Calu3 (cell line): ENCODE measurements at regions not wholly inside any gene's neighbourhood (a gene's known extent, or its start where the extent isn't known, plus 50 kb on each side); places are given as distances from the start of the nearest gene placed in this dataset.

Experiments
- BruUV-seq: library from RNA; stranded (reverse); fragments of 400-500 nt; replicated peaks from 2 replicates; lab custom pipeline; 2021; lab: Mats Ljungman, UMichigan
- CTCF ChIA-PET: fragments of 300-600 bp; sonication (Branson Sonifier 250); formaldehyde crosslinking; loops from one replicate; lab custom pipeline; 2022; ENCODE audit warnings: antibody characterized with exemption; lab: Charles Lee
- DNase-seq: peaks from one replicate; pipeline ENCODE4 v3.0.0; 2022
- H3K27ac Mint-ChIP-seq: one replicate; pipeline ENCODE4 v1.8.0; 2022; ENCODE audit warnings: mixed read lengths; ENCODE audit not compliant: unreplicated experiment
- H3K27me3 Mint-ChIP-seq: one replicate; pipeline ENCODE4 v1.8.0; 2022; ENCODE audit warnings: mixed read lengths; ENCODE audit not compliant: unreplicated experiment
- H3K36me3 Mint-ChIP-seq: one replicate; pipeline ENCODE4 v1.8.0; 2022; ENCODE audit warnings: mild to moderate bottlenecking, moderate library complexity, mixed read lengths; ENCODE audit not compliant: insufficient read depth, unreplicated experiment
- H3K4me1 Mint-ChIP-seq: one replicate; pipeline ENCODE4 v1.8.0; 2022; ENCODE audit warnings: mild to moderate bottlenecking, low read depth, mixed read lengths; ENCODE audit not compliant: unreplicated experiment
- H3K4me3 Mint-ChIP-seq: one replicate; pipeline ENCODE4 v1.8.0; 2022; ENCODE audit warnings: mild to moderate bottlenecking, low read depth, moderate library complexity, mixed read lengths; ENCODE audit not compliant: unreplicated experiment
- H3K9me3 Mint-ChIP-seq: one replicate; pipeline ENCODE4 v1.8.0; 2022; ENCODE audit warnings: low read depth, mixed read lengths; ENCODE audit not compliant: unreplicated experiment
- intact Hi-C: fragments of 100-400 bp; cut with micrococcal nuclease; formaldehyde crosslinking; loops from one replicate; pipeline ENCODE4 v1.10.0; 2022; ENCODE audit not compliant: unreplicated experiment
- TF ChIP-seq, protein P1 (sequence below): fragments of 200-600 bp; IDR thresholded peaks from one replicate; pipeline ENCODE4 v1.8.0; 2022; ENCODE audit warnings: antibody characterized with exemption; ENCODE audit not compliant: unreplicated experiment

DNA sequence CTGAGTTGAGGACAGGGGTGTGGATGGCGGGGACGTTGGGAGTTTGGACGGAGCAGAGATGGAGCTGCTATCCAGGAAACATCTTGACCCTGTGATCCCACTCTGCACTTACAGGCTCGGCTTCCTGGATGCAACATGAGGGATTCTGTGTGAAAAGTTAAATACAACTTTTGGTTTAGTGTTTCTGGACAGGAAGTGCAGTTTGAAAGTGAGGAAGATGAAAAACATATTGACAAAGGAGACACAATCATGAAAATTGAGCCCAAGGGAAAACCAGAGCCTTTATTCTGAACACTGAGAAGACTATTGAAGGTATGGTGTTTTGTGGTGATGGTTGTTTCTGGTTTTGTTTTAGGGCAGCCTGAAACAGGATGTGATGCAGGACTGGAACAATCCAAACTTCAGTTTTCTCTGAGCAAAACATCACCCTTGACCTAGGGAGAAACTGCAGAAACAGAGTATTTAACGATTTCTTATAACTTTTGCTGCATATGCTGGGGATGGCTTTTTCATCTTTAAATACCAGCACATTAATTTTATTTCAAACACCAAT, 76.5 kb upstream of the RFX8 start:
- Mint-ChIP-seq H3K4me1 (peaks cover 11% of the 10 kb centered on the region), H3K27me3 (no peaks in the 10 kb centered on the region), H3K4me3 (no peak overlapping the region), H3K9me3 (peaks cover 6% of the 10 kb centered on the region), H3K27ac (no peak overlapping the region), H3K36me3 (no peaks in the 10 kb centered on the region)
- CTCF ChIA-PET: no interaction called here
- TF ChIP-seq, protein P1, sequence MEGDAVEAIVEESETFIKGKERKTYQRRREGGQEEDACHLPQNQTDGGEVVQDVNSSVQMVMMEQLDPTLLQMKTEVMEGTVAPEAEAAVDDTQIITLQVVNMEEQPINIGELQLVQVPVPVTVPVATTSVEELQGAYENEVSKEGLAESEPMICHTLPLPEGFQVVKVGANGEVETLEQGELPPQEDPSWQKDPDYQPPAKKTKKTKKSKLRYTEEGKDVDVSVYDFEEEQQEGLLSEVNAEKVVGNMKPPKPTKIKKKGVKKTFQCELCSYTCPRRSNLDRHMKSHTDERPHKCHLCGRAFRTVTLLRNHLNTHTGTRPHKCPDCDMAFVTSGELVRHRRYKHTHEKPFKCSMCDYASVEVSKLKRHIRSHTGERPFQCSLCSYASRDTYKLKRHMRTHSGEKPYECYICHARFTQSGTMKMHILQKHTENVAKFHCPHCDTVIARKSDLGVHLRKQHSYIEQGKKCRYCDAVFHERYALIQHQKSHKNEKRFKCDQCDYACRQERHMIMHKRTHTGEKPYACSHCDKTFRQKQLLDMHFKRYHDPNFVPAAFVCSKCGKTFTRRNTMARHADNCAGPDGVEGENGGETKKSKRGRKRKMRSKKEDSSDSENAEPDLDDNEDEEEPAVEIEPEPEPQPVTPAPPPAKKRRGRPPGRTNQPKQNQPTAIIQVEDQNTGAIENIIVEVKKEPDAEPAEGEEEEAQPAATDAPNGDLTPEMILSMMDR: no peak
- BruUV-seq: no TSS peak
- intact Hi-C loops: no loop called here
- no peak for DNase-seq

GRCh38 chr2:101550555-101550954, 75.6 kb upstream of the RFX8 start:
- CTCF ChIA-PET: no interaction called here
- Mint-ChIP-seq H3K27me3 (no peaks in the 10 kb centered on the region), H3K9me3 (peaks cover 3% of the 10 kb centered on the region), H3K36me3 (no peaks in the 10 kb centered on the region), H3K4me1 (peaks cover 11% of the 10 kb centered on the region), H3K27ac (no peak overlapping the region), H3K4me3 (no peak overlapping the region)
- no TSS peak for BruUV-seq
- intact Hi-C loops: no loop called here
- DNase-seq: no peak
- TF ChIP-seq, protein P1: no peak

- no TSS peak for BruUV-seq
- H3K4me3 Mint-ChIP-seq: no peak overlapping the region
- H3K27me3 Mint-ChIP-seq: no peaks in the 10 kb centered on the region
- peaks cover 19% of the 10 kb centered on the region for H3K4me1 Mint-ChIP-seq
- H3K9me3 Mint-ChIP-seq: peaks cover 3% of the 10 kb centered on the region
- DNase-seq: no peak
- no peak overlapping the region for H3K27ac Mint-ChIP-seq
- intact Hi-C loops: no loop called here
- TF ChIP-seq, protein P1: no peak
- CTCF ChIA-PET: no interaction called here
- no peaks in the 10 kb centered on the region for H3K36me3 Mint-ChIP-seq
Observed at GRCh38 chr2:101549371-101549770, 74.5 kb upstream of the RFX8 start.

GRCh38 chr2:101546376-101547058, 71.6 kb upstream of the RFX8 start:
- no peaks in the 10 kb centered on the region for H3K27me3 Mint-ChIP-seq
- H3K27ac Mint-ChIP-seq: peak overlapping the region; percentile 54
- TF ChIP-seq, protein P1: no peak
- peaks cover 7% of the 10 kb centered on the region for H3K9me3 Mint-ChIP-seq
- no TSS peak for BruUV-seq
- CTCF ChIA-PET: interaction anchor here (1.2 kb wide), 1 partner anchor 28 kb away, joined by 3 read pairs; no protein-coding TSS in a partner anchor
- no peaks in the 10 kb centered on the region for H3K36me3 Mint-ChIP-seq
- H3K4me1 Mint-ChIP-seq: peaks cover 19% of the 10 kb centered on the region
- intact Hi-C loops: no loop called here
- no peak overlapping the region for H3K4me3 Mint-ChIP-seq
- DNase-seq: peak; percentile 11
